HG02623 (cell line): ENCODE measurements at regions not wholly inside any gene's neighbourhood (a gene's known extent, or its start where the extent isn't known, plus 50 kb on each side); places are given as distances from the start of the nearest gene placed in this dataset.

Experiments used
- ATAC-seq: cut with Tn5 transposase; IDR thresholded peaks from one replicate; pipeline ENCODE4 v1.9.1; 2021; ENCODE audit warnings: moderate library complexity; ENCODE audit not compliant: unreplicated experiment

DNA sequence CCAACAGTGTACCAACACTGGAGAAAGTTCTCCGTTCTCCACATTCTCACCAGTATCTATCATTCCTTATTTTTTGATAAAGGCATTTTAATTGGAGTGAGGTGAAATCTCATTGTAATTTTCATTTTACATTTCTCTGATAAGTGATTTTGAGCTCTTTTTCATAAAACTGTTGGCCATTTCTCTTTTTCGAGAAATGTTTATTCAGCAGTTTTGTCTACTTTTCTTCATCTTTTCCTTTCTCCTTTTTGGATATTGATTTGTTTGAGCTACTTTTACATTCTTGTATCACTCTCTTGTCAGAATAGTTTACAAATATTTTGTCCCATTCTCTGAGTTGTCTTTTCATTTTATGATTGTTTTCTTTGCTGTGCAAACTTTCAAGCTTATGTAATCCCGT lies 555.2 kb downstream of the COL12A1 start:
- no peak for ATAC-seq

DNA sequence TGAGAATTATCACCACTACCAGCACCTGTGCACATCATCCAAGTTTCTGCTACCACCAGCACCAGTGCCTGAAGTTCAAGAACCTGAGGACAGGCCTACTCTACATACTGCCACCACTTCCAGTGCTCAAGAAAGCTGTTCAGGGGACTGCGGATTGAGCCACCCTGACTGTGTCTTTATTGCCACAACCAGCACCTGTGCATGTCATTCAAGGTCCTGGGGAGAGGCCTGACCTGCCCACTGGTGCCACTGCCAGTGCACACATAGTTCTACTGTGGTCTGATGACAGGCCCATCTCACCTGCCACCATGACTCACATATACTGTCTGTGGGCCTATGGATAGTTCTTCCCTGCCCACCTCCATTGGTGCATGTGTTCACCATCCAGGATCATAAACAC lies 559.4 kb downstream of the COL12A1 start:
- no peak for ATAC-seq

- ATAC-seq = no peak
Observed at GRCh38 chr6:74645108-74645849, 560.6 kb downstream of the COL12A1 start.

DNA sequence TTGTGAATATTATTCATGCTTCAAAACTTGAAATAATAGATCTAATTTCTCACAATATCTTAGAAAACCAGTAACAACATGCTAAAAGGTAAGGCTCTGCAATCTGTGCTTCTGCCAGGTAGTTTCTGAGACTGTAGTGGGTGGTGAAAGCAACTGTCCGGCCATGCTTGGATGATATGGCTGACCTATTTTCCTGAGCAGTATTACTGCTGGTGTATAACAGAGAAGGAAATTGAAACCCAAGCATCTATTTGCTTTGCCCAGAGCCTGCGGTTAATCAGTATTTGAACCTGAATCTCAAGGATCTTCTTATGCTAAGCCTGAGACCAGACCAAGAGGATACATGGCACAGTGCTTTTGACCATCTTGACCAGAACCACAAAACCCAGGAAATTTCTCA lies 563.8 kb downstream of the COL12A1 start:
- no peak for ATAC-seq

GRCh38 chr6:74638412-74638811 lies 567.4 kb downstream of the COL12A1 start:
- no peak for ATAC-seq

DNA sequence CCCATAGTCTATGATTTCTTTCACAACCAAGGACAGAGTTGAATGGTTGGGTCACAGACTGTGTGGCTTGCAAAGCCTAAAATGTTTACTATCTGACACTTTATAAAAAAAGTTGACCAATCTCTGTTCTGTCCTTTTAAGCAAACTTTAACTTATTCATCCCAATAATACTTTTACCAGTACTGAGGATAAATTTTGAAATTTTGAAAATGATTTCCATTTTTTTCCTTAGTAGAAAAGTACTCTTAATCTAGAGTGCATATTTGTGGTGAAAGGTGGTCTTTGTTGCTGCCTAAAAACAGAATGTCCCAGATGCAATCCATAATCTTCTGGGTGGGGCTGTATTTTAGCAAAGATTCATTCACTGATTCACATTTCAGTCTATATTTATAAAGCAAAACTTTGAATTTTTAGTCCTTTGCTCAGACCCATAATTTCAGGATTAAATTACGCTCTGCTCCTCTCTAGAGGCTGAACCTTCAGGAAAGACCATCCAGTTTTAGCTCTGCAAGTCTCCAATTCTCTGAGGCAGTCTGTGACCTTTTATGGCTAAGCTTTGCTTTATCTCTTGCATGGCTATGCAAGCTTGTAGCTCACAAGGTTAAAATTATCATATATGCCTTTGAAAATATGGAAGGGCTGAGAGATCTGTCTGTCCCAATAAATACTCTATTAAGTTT lies 573.5 kb downstream of the COL12A1 start:
- ATAC-seq = no peak

DNA sequence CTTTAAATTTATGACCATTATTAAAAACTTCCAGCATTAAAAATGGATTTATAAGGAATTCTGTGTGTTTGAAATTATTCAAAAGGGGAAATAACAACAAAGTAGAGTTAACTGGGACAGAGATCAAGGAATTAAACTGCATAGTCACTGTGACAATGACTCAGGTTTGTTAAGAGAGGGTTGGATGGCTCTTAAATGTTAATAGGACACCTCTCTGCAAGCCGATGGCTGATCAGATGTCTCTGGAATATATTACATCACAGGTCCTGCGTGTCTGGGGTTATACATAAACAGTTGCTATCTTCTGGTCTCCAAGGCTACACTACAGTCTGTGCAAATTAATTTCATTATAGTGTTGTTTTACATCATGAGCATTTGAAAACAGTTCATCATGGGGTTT lies 574.3 kb downstream of the COL12A1 start:
- no peak for ATAC-seq

- no peak for ATAC-seq
Observed at GRCh38 chr6:74626288-74626687, 579.6 kb downstream of the COL12A1 start.

- no peak for ATAC-seq
Observed at GRCh38 chr6:74623027-74623426, 582.8 kb downstream of the COL12A1 start.

DNA sequence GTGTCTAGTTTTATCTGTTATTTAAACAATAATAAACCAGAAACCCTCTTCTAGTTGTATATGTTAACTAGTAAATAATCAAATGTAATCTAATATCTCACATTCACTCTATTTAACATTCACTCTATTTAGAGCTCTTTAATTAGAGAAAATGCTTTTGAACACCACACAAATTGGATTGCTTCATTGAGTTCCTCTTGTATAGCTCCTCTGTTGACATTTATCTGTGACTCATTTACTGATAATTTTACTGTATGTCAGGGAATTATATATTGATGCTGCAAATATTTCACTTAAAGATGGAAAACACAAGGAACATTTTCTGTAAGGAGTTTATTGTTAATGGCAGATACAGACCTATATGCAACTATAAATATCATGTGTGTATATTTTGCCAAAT lies 594.6 kb downstream of the COL12A1 start:
- ATAC-seq = no peak

DNA sequence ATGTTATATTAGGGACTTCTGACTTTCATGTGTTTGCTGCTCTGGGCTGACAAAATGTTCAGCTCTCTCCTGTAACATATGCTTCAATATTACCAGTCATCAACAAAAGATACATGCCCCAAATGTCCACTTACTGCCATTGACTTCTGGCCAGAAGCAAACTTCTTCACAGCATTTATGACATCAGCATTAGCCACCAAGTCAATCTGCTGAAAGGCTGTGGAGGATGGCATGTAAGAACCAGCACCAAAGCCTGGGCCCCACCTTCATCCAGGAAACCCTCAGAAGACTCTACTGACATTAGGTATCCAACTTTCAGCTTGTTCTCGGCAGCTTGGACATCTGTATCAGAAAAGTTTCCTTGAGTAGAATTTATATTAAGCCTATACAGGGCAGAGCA lies 595.5 kb downstream of the COL12A1 start:
- no peak for ATAC-seq

DNA sequence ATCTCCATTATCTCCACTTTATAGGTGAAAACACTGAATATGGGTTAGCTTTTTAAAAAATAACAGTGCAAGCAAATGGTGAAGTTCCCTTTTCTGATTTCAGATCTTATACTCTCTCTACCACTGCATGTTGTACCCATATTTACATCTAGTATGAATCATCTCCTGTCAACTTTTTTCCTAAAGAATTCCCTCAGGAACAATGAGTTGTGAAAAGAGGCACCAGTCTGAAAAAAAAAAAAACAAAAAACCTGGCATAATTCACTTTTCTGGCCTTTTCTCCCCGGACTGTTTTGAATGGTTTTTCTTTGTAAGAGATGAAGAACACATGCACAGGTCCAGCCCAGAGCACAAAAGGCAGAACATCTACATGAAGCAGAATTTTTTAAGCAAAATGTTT lies 596.0 kb downstream of the COL12A1 start:
- ATAC-seq = no peak

GRCh38 chr6:74607934-74608333 lies 597.9 kb downstream of the COL12A1 start:
- no peak for ATAC-seq

GRCh38 chr6:74607468-74607867 lies 598.4 kb downstream of the COL12A1 start:
- no peak for ATAC-seq

DNA sequence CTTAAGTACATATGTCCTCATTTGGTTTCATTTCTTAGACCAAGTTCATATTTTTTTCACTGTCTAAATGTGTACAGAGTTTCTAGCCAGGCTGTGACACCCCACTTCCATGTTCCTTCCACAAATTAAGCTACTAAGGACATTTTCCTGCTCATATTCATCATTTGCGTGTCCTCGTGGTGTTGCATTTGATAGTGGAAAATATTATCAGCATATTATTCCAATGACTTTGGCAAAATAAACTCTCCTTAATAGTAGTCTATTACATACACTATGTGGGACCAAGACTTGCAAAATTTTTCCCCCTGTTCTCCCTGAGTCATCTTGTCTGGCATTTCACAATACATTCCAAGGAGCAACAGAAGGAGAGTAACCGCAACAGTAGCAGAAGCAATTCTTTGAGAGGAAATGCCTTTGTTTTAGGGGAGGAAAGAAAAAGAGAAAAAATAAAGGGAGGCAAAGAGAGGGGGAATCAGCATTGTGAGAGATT lies 599.2 kb downstream of the COL12A1 start:
- no peak for ATAC-seq

GRCh38 chr6:74605922-74606581 lies 599.8 kb downstream of the COL12A1 start:
- ATAC-seq = no peak

DNA sequence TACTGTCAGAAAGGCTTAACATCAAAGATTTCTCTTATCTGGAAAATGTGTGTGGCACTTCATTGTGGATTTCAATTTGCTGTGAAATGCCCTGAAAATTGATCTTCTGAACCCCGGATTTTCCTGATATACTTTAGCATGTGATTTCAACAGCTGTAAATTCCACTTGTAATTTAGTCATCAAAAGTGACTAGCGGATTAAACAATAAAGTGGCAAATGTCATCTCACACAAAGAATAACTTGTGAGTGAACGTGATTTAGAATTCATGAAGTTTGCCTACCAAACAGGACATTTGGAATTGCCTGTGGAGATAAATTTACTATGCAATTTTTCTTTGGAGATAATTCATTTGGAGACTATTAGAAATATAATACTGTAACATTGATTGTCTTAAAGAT lies 601.6 kb downstream of the COL12A1 start:
- no peak for ATAC-seq

GRCh38 chr6:74603322-74604076 lies 602.4 kb downstream of the COL12A1 start:
- no peak for ATAC-seq

- ATAC-seq = no peak
Observed at GRCh38 chr6:74602206-74602605, 603.6 kb downstream of the COL12A1 start.

GRCh38 chr6:74598462-74599393 lies 607.1 kb downstream of the COL12A1 start:
- peak; percentile 95 for ATAC-seq
